MM.1S (cell line): ENCODE measurements at regions not wholly inside any gene's neighbourhood (a gene's known extent, or its start where the extent isn't known, plus 50 kb on each side); places are given as distances from the start of the nearest gene placed in this dataset.

Source experiments
- DNase-seq: peaks from one replicate; pipeline ENCODE4 v3.0.0-alpha.2; 2015
- H2AFZ ChIP-seq: fragments of 300-600 bp; sonication (generic); 2 replicates; pipeline ENCODE4 v1.6.0; 2016; ENCODE audit warnings: antibody characterized with exemption, low read length
- H3F3A ChIP-seq: fragments of 300-600 bp; sonication (generic); 2 replicates; pipeline ENCODE4 v1.6.1; 2016; ENCODE audit warnings: mild to moderate bottlenecking, antibody characterized with exemption, low read length, moderate library complexity, mixed read lengths; ENCODE audit not compliant: insufficient read depth
- H3K27ac ChIP-seq: fragments of 300-600 bp; sonication (generic); 2 replicates; pipeline ENCODE4 v1.5.1; 2016; ENCODE audit warnings: mild to moderate bottlenecking, low read length
- H3K27me3 ChIP-seq: fragments of 300-600 bp; sonication (generic); replicated peaks from 2 replicates; pipeline ENCODE4 v1.6.0; 2016; ENCODE audit warnings: low read length; ENCODE audit not compliant: insufficient read depth
- H3K36me3 ChIP-seq: fragments of 300-600 bp; sonication (generic); replicated peaks from 2 replicates; pipeline ENCODE4 v1.6.1; 2016; ENCODE audit warnings: mild to moderate bottlenecking, low read length, mixed read lengths; ENCODE audit not compliant: insufficient read depth
- H3K4me1 ChIP-seq: fragments of 300-600 bp; sonication (generic); 2 replicates; pipeline ENCODE4 v1.6.1; 2016; ENCODE audit warnings: low read length, mixed read lengths
- H3K4me2 ChIP-seq: fragments of 300-600 bp; sonication (generic); 2 replicates; pipeline ENCODE4 v1.6.0; 2016; ENCODE audit warnings: low read depth, low read length
- H3K4me3 ChIP-seq: fragments of 300-600 bp; sonication (generic); 2 replicates; pipeline ENCODE4 v1.5.1; 2016; ENCODE audit warnings: low read length, mixed read lengths
- H3K79me2 ChIP-seq: fragments of 300-600 bp; sonication (generic); 2 replicates; pipeline ENCODE4 v1.6.1; 2016; ENCODE audit warnings: mixed run types, low read length, mixed read lengths
- H3K9ac ChIP-seq: fragments of 300-600 bp; sonication (generic); 2 replicates; pipeline ENCODE4 v1.6.1; 2016; ENCODE audit warnings: low read length, mixed read lengths
- H3K9me2 ChIP-seq: fragments of 300-600 bp; sonication (generic); replicated peaks from 2 replicates; pipeline ENCODE4 v1.6.1; 2016; ENCODE audit warnings: mild to moderate bottlenecking, low read length, mixed read lengths; ENCODE audit not compliant: insufficient read depth
- H3K9me3 ChIP-seq: fragments of 300-600 bp; sonication (generic); replicated peaks from 2 replicates; pipeline ENCODE4 v1.6.1; 2016; ENCODE audit warnings: mild to moderate bottlenecking, low read length, mixed read lengths; ENCODE audit not compliant: insufficient read depth
- H4K20me1 ChIP-seq: fragments of 300-600 bp; sonication (generic); 2 replicates; pipeline ENCODE4 v1.6.1; 2016; ENCODE audit warnings: mild to moderate bottlenecking, low read length, moderate library complexity, mixed read lengths; ENCODE audit not compliant: insufficient read depth
- EZH2 ChIP-seq: fragments of 300-600 bp; sonication (generic); optimal IDR thresholded peaks from 2 replicates; pipeline ENCODE3; 2017; ENCODE audit warnings: low read depth, mild to moderate bottlenecking, antibody characterized with exemption, low read length, mixed read lengths
- EZH2phosphoT487 ChIP-seq: fragments of 300-600 bp; sonication (generic); IDR thresholded peaks from 2 replicates; pipeline ENCODE4 v1.6.1; 2018; ENCODE audit warnings: antibody characterized with exemption, low read length
- TF ChIP-seq, protein P1 (sequence below): fragments of 300-600 bp; sonication (generic); IDR thresholded peaks from 2 replicates; pipeline ENCODE4 v1.5.1; 2016; ENCODE audit warnings: antibody characterized with exemption, low read length, mixed read lengths

DNA sequence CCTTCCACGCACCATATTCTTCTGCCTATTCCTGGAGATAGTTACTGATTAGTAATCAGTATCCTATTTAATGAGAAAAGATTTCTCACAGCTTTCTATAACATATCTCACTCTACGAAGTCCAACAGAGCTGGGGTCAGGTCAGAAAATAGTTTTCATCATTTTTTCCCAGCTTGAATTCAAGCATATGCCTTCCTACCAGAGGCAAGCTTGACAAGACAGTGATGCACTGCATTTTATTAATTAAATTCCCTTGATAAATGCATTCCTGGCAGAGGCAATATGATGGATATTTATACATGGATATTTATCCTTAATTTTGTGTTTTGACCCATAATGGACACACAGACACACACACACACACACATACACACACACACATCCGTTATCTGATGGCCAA lies 961.4 kb downstream of the EPHA3 start:
- Histone ChIP-seq H2AFZ (no peak overlapping the region), H3K27me3 (no peaks in the 10 kb centered on the region), H3K27ac (no peak overlapping the region), H3K36me3 (no peaks in the 10 kb centered on the region), H3K4me1 (peaks cover 4% of the 10 kb centered on the region; the same call in 1 of the 2 replicates), H3K9me3 (no peaks in the 10 kb centered on the region), H3F3A (no peaks in the 10 kb centered on the region), H4K20me1 (no peaks in the 10 kb centered on the region), H3K9ac (no peak overlapping the region), H3K4me2 (no peak overlapping the region), H3K4me3 (no peak overlapping the region), H3K79me2 (no peaks in the 10 kb centered on the region), H3K9me2 (no peaks in the 10 kb centered on the region)
- no peak for DNase-seq
- TF ChIP-seq, protein P1, sequence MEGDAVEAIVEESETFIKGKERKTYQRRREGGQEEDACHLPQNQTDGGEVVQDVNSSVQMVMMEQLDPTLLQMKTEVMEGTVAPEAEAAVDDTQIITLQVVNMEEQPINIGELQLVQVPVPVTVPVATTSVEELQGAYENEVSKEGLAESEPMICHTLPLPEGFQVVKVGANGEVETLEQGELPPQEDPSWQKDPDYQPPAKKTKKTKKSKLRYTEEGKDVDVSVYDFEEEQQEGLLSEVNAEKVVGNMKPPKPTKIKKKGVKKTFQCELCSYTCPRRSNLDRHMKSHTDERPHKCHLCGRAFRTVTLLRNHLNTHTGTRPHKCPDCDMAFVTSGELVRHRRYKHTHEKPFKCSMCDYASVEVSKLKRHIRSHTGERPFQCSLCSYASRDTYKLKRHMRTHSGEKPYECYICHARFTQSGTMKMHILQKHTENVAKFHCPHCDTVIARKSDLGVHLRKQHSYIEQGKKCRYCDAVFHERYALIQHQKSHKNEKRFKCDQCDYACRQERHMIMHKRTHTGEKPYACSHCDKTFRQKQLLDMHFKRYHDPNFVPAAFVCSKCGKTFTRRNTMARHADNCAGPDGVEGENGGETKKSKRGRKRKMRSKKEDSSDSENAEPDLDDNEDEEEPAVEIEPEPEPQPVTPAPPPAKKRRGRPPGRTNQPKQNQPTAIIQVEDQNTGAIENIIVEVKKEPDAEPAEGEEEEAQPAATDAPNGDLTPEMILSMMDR: no peak
- TF ChIP-seq EZH2: no peak
- no peak for TF ChIP-seq EZH2phosphoT487

DNA sequence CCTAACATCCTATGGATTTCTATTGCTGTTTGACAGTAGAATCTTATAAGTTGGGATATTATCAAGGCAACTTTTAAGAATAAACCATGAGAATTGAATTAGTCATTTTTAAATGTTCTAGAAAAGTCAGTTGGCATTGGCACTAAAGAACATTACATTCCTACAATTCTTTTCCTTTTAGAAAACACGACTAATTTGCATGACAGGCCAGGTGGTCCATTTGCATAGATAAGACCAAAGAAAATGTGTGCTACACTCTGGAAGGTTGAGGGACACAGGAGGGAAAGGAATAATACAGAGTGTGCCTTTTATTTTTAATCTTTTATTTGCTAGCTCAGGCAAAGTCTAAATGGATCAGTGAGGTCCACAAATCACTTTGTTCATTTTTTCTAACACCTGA lies 962.3 kb downstream of the EPHA3 start:
- H2AFZ ChIP-seq: no peak overlapping the region
- H3F3A ChIP-seq: no peaks in the 10 kb centered on the region
- TF ChIP-seq EZH2 (no peak), EZH2phosphoT487 (no peak)
- TF ChIP-seq, protein P1: no peak
- H3K4me2 ChIP-seq: no peak overlapping the region
- H3K9me3 ChIP-seq: no peaks in the 10 kb centered on the region
- DNase-seq: no peak
- H3K4me3 ChIP-seq: no peak overlapping the region
- no peaks in the 10 kb centered on the region for H3K36me3 ChIP-seq
- no peak overlapping the region for H3K27ac ChIP-seq
- H3K4me1 ChIP-seq: peaks cover 4% of the 10 kb centered on the region; the same call in 1 of the 2 replicates
- no peaks in the 10 kb centered on the region for H4K20me1 ChIP-seq
- H3K79me2 ChIP-seq: no peaks in the 10 kb centered on the region
- H3K27me3 ChIP-seq: no peaks in the 10 kb centered on the region
- no peak overlapping the region for H3K9ac ChIP-seq
- no peaks in the 10 kb centered on the region for H3K9me2 ChIP-seq

DNA sequence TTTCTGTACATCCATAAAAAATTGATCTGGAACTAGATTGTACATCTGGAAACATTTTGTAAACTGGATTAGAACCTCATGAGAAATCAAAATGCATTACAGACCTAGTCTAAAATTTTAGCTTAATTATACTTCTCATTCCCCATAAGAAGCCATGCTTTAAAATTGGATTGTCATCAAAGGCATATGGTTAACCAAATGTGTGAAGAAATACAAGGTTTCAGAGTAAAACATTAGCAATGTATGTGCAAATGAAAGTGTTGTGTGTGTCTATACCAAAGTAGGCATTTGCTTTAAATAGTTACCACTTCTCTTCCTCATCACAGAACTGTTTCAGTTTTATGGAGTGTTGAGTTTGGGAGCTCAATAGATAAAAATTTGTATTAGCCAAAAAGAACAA lies 968.7 kb downstream of the EPHA3 start:
- Histone ChIP-seq H3F3A (no peaks in the 10 kb centered on the region), H2AFZ (no peak overlapping the region), H3K79me2 (no peaks in the 10 kb centered on the region), H3K4me2 (no peak overlapping the region), H3K4me1 (no peaks in the 10 kb centered on the region), H3K36me3 (no peaks in the 10 kb centered on the region), H3K4me3 (no peak overlapping the region), H3K27ac (no peak overlapping the region), H3K9me3 (no peaks in the 10 kb centered on the region), H3K9me2 (no peaks in the 10 kb centered on the region), H3K27me3 (no peaks in the 10 kb centered on the region), H4K20me1 (no peaks in the 10 kb centered on the region), H3K9ac (no peak overlapping the region)
- DNase-seq: no peak
- TF ChIP-seq, protein P1: no peak
- TF ChIP-seq EZH2 (no peak), EZH2phosphoT487 (no peak)
